ENCODE measurements at regions not wholly inside any gene's neighbourhood (a gene's known extent, or its start where the extent isn't known, plus 50 kb on each side); places are given as distances from the start of the nearest gene placed in this dataset.
A peak's percentile ranks its signal among the peaks of the same experiment; 100 is the strongest.

DNA sequence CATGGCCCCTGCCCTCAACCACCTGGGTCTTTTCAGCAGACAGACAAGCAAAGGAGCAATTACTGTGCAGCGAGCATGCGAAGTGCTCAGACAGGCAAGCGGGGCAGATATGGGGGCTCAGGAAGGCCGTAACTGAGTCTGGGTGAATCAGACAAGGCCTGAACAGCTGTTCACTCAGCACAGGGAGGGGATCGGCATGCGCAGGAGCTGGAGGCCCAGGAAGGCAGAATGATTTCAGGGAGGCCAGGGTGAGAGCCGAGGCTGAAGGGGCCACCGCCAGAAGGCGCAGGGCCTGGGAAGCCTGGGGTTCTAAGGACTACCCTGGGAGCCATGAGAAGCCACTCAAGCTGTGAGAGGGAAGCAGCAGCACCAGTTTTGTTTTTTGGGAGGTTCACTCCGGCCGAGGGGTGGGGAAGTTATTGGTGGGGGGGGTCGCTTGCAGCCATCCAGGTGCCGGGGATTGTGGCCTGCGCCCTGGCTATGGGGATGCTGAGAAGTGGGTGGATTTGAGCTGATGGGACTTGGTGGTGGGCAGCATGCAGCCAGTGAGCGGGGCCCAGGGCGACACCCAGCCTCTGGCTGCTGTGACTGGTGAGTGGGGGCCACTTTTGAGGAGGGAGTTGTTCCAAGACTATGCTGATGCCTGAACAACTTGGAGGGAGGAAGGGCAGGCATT is 132.2 kb downstream of the TSN start:
- no peak for DNase-seq (ENCODE audit: low read depth)
- H3K4me3 ChIP-seq (ENCODE audit: low read depth, low read length): no peak overlapping the region
- TF ChIP-seq, protein P1, sequence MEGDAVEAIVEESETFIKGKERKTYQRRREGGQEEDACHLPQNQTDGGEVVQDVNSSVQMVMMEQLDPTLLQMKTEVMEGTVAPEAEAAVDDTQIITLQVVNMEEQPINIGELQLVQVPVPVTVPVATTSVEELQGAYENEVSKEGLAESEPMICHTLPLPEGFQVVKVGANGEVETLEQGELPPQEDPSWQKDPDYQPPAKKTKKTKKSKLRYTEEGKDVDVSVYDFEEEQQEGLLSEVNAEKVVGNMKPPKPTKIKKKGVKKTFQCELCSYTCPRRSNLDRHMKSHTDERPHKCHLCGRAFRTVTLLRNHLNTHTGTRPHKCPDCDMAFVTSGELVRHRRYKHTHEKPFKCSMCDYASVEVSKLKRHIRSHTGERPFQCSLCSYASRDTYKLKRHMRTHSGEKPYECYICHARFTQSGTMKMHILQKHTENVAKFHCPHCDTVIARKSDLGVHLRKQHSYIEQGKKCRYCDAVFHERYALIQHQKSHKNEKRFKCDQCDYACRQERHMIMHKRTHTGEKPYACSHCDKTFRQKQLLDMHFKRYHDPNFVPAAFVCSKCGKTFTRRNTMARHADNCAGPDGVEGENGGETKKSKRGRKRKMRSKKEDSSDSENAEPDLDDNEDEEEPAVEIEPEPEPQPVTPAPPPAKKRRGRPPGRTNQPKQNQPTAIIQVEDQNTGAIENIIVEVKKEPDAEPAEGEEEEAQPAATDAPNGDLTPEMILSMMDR (IDR thresholded peaks at IDR 0.05; ENCODE audit: low read depth, low read length): no peak
- no peak for TF ChIP-seq POLR2A (IDR thresholded peaks at IDR 0.05; ENCODE audit: extremely low read depth, insufficient read length)
- TF ChIP-seq, protein P2, sequence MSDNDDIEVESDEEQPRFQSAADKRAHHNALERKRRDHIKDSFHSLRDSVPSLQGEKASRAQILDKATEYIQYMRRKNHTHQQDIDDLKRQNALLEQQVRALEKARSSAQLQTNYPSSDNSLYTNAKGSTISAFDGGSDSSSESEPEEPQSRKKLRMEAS (IDR thresholded peaks at IDR 0.05; ENCODE audit: low read depth, low read length): no peak
- TF ChIP-seq MYC (IDR thresholded peaks at IDR 0.05; ENCODE audit: low read depth, low read length): no peak

DNA sequence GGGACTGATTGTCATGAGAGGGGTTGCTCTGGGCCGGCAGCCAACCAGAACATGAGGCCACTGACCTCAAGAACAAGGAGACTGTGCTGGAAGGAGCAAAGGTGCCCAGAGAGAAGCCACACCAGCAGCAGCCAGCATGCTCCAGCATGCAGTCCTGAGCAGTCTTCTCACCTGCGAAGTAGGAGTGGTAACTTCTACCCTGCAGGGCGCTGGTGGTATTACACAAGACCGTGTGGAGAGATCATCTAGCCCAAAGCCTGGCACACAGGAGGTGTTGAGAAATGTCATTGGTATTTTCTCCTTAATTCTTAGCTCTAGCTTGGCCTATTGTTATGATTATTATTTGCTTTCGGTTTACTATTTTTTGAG is 132.7 kb downstream of the TSN start:
- DNase-seq (ENCODE audit: low read depth): peak; percentile 39
- no peak overlapping the region for H3K4me3 ChIP-seq (ENCODE audit: low read depth, low read length)
- TF ChIP-seq, protein P2 (IDR thresholded peaks at IDR 0.05; ENCODE audit: low read depth, low read length): no peak
- TF ChIP-seq, protein P1 (IDR thresholded peaks at IDR 0.05; ENCODE audit: low read depth, low read length): peak; percentile 48

DNA sequence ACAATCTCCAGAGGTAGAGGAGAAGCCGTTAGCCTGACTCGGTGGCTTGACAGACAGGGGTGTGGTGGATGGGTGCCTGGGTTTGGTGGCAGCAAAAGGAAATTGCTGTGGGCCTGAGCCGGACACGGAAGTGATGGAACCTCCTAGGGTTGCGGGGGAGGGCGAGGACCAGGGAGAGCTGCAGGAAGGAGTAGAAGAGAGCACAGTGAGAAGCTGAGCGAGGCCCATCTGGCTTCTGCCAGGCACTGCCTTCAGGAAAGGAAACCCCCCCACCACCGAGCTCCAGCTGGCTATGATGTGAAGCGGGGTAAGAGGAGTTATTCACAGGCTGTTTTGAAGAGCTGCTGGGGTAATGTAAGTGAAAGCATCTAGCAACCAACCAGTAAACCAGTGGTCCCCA is 134.6 kb downstream of the TSN start:
- DNase-seq (ENCODE audit: low read depth): no peak
- no peak for TF ChIP-seq POLR2A (IDR thresholded peaks at IDR 0.05; ENCODE audit: extremely low read depth, insufficient read length)
- no peak for TF ChIP-seq MYC (IDR thresholded peaks at IDR 0.05; ENCODE audit: low read depth, low read length)
- TF ChIP-seq, protein P2 (IDR thresholded peaks at IDR 0.05; ENCODE audit: low read depth, low read length): no peak
- TF ChIP-seq, protein P1 (IDR thresholded peaks at IDR 0.05; ENCODE audit: low read depth, low read length): no peak
- no peak overlapping the region for H3K4me3 ChIP-seq (ENCODE audit: low read depth, low read length)

DNA sequence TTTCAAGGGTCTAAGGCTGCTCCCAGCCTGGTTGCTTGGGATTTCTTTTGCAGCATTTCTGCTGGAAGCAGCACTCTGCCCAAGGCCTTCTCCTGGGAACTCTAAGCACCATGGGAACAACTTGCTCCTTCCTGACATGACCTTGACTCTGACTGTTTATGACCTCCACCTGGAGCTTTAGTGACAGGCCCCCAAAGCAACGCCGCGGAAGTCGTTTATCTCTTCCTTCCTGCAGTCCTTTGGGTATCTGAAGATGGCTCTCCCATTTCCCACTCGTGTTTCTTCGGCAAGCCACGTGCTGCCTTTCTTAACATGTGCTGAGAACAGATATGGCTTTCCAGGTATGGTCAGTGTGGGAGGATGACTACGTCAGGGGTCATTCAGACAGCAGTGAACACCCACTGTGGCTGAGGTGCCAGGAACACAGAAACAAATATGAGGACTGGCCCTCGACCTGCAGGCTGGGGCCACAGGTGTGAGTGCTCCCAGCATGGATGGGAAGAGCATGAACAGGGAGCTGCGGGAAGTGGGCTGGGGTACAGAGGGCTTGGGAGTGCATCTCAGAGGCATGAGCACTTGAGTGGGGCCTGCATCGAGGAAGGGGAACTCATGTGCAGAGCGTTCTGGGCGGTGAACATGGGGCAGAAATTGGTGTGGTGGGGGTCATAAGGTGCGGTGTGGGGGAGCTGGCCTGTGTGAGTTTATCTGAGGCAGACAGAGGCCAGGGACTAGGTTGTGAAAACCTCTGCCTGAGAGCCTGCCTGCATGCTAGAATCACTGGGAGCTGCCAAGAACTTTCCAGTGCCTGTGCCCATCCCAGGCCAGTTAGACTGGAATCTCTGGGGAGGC is 140.5 kb downstream of the TSN start:
- TF ChIP-seq POLR2A (IDR thresholded peaks at IDR 0.05; ENCODE audit: extremely low read depth, insufficient read length) (no peak), MYC (IDR thresholded peaks at IDR 0.05; ENCODE audit: low read depth, low read length) (no peak)
- TF ChIP-seq, protein P1 (IDR thresholded peaks at IDR 0.05; ENCODE audit: low read depth, low read length): no peak
- TF ChIP-seq, protein P2 (IDR thresholded peaks at IDR 0.05; ENCODE audit: low read depth, low read length): no peak
- H3K4me3 ChIP-seq (ENCODE audit: low read depth, low read length): no peak overlapping the region
- DNase-seq (ENCODE audit: low read depth): no peak

DNA sequence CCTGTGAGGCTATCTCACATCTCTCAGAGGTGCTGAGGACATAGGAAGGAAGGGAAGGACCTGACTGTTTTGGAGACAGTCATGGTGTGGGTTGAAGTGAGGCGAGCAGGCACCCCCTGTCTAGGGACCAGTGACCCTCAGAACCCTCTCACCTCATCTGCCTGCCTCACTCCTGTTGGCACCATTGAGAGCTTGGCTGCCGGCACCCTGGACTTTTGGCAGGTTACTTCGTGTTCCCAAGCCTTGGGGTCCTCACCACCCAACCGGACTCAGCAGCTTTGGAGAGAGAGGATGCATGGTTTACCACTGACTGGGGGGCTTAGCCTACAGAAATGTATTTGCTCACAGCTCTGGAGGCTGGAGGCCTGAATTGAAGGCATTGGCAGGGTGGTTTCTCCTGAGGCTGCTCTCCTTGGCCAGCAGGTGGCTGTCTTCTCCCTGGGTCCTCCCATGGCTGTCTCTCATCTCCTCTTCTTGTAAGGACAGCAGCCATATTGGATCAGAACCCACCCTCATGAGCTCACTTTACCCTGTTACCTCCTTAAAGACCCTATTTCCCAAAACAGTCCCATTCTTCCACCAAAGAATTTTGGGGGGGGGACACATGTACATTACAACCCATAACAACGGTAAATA is 142.0 kb downstream of the TSN start:
- H3K4me3 ChIP-seq (ENCODE audit: low read depth, low read length): no peak overlapping the region
- peak; percentile 62 for DNase-seq (ENCODE audit: low read depth)
- TF ChIP-seq MYC (IDR thresholded peaks at IDR 0.05; ENCODE audit: low read depth, low read length): no peak
- TF ChIP-seq, protein P1 (IDR thresholded peaks at IDR 0.05; ENCODE audit: low read depth, low read length): peak; percentile 89
- TF ChIP-seq, protein P2 (IDR thresholded peaks at IDR 0.05; ENCODE audit: low read depth, low read length): no peak
